K562 (cell line): ENCODE measurements at regions not wholly inside any gene's neighbourhood (a gene's known extent, or its start where the extent isn't known, plus 50 kb on each side); places are given as distances from the start of the nearest gene placed in this dataset.

ENCODE experiments used
- ATAC-seq: fragments of 200-7000 bp; cut with Tn5 transposase; 3 replicates; pipeline ENCODE4 v1.9.1; 2020; ENCODE audit warnings: moderate library complexity
- BruUV-seq: library from RNA; stranded (reverse); fragments of 400-500 nt; replicated peaks from 2 replicates; lab custom pipeline; 2021; lab: Mats Ljungman, UMichigan
- CTCF ChIA-PET: fragments of 300-600 bp; formaldehyde crosslinking; extraction: SDS; loops from one replicate; lab custom pipeline; 2021; ENCODE audit warnings: low intra/inter-chr PET ratio; lab: Yijun Ruan, JAX
- POLR2A ChIA-PET: fragments of 300-600, 350-650 bp; sonication (Branson Sonifier 250); formaldehyde crosslinking; extraction: SDS; loops from one replicate; lab custom pipeline; 2021; ENCODE audit warnings: antibody characterized with exemption, inconsistent platforms; lab: Yijun Ruan, JAX
- DNase-seq, 4 experiments: peaks; one replicate each; pipeline versions ENCODE4 v3.0.0 to v3.0.0-alpha.2; 2011 to 2018; ENCODE audit warnings: low spot score in 3 of 4, mixed read lengths in 3 of 4; ENCODE audit errors: extremely low read depth in 1 of 4
- FAIRE-seq: peaks from 2 replicates; lab custom pipeline; 2011; peaks lifted over from hg19 to GRCh38; lab: Jason Lieb, UNC
- H2AFZ ChIP-seq: 2 replicates; pipeline ENCODE4 v1.6.0; 2011; ENCODE audit warnings: low read depth, low read length, control low read depth, inconsistent platforms
- H3K27ac ChIP-seq: fragments of 200-600 bp; 3 replicates; pipeline ENCODE4 v1.8.0; 2011; ENCODE audit warnings: low read depth, mild to moderate bottlenecking, control low read depth, inconsistent platforms, low read length, moderate library complexity, mixed read lengths; ENCODE audit errors: extremely low read depth
- H3K27me3 ChIP-seq, 2 experiments: fragments of 300-600 bp in 1 of 2; 2 replicates in 1 of 2; 3 replicates in 1 of 2; pipeline versions ENCODE4 v1.6.0 to v1.8.0; 2011; ENCODE audit warnings: inconsistent platforms in 2 of 2, low read length in 2 of 2, mild to moderate bottlenecking in 1 of 2, mixed read lengths in 1 of 2, moderate library complexity in 1 of 2; ENCODE audit not compliant: control insufficient read depth in 2 of 2, insufficient read depth in 2 of 2
- H3K36me3 ChIP-seq: fragments of 300-600 bp; 3 replicates; pipeline ENCODE4 v1.8.0; 2011; ENCODE audit warnings: mild to moderate bottlenecking, low read length, inconsistent platforms; ENCODE audit not compliant: control insufficient read depth, insufficient read depth
- H3K4me1 ChIP-seq, 2 experiments: fragments of 200-600 bp in 1 of 2; replicated peaks in 1 of 2; 2 replicates in 1 of 2; 3 replicates in 1 of 2; pipeline versions ENCODE4 v1.5.1 to v1.8.0; 2011; ENCODE audit warnings: inconsistent platforms in 2 of 2, low read length in 2 of 2, mild to moderate bottlenecking in 1 of 2, mixed read lengths in 1 of 2, moderate library complexity in 1 of 2; ENCODE audit not compliant: control insufficient read depth in 2 of 2, insufficient read depth in 2 of 2
- H3K4me2 ChIP-seq: 2 replicates; pipeline ENCODE4 v1.6.1; 2011; ENCODE audit warnings: low read length, control low read depth, inconsistent platforms, mixed read lengths; ENCODE audit not compliant: insufficient read depth
- H3K4me3 ChIP-seq: fragments of 200-600 bp; sonication (generic), shearing (Covaris generic); 2 replicates; pipeline ENCODE4 v1.5.1; 2016; ENCODE audit warnings: control low read depth, inconsistent platforms
- H3K79me2 ChIP-seq: fragments of 200-600 bp; 3 replicates; pipeline ENCODE4 v1.8.0; 2011; ENCODE audit warnings: low read length, inconsistent platforms; ENCODE audit not compliant: control insufficient read depth, insufficient read depth
- H3K9ac ChIP-seq, 2 experiments: 2 replicates each; pipeline versions ENCODE4 v1.6.0 to v1.6.1; 2011; ENCODE audit warnings: low read depth in 2 of 2, low read length in 2 of 2, control low read depth in 1 of 2, inconsistent platforms in 1 of 2, mild to moderate bottlenecking in 1 of 2, mixed read lengths in 1 of 2; ENCODE audit not compliant: insufficient read depth in 1 of 2
- H3K9me1 ChIP-seq: one replicate; pipeline ENCODE4 v1.6.0; 2011; ENCODE audit warnings: inconsistent platforms, mild to moderate bottlenecking, low read length, moderate library complexity; ENCODE audit not compliant: control insufficient read depth, insufficient read depth
- H3K9me3 ChIP-seq: replicated peaks from 2 replicates; pipeline ENCODE4 v1.5.1; 2011; ENCODE audit warnings: low read depth, low read length, inconsistent platforms; ENCODE audit not compliant: control insufficient read depth, insufficient read depth
- H4K20me1 ChIP-seq: replicated peaks from 2 replicates; pipeline ENCODE4 v1.6.1; 2011; ENCODE audit warnings: low read length, inconsistent platforms, mixed read lengths; ENCODE audit not compliant: control insufficient read depth, insufficient read depth
- BRD9 ChIP-seq: fragments of 450-650 bp; IDR thresholded peaks from 2 replicates; pipeline ENCODE4 v1.6.1; 2018; ENCODE audit warnings: low read depth; ENCODE audit not compliant: partially characterized antibody
- CHD7 ChIP-seq: fragments of 200-600 bp; sonication (generic); IDR thresholded peaks from one replicate; pipeline ENCODE4 v1.6.1; 2012; ENCODE audit warnings: mild to moderate bottlenecking, low read depth, low read length, inconsistent platforms
- PHF21A ChIP-seq: fragments of 450-650 bp; IDR thresholded peaks from 2 replicates; pipeline ENCODE4 v1.6.1; 2017; ENCODE audit warnings: low read depth, borderline replicate concordance
- SOX6 ChIP-seq: fragments of 450-650 bp; IDR thresholded peaks from 2 replicates; pipeline ENCODE4 v1.6.1; 2014; ENCODE audit warnings: mild to moderate bottlenecking
- ZNF316 ChIP-seq: fragments of 450-650 bp; IDR thresholded peaks from 2 replicates; pipeline ENCODE4 v1.6.1; 2016
- ZNF609 ChIP-seq: sonication (generic); formaldehyde crosslinking; IDR thresholded peaks from 2 replicates; pipeline ENCODE4 v1.8.1; 2023; ENCODE audit warnings: missing genetic modification reagents, mild to moderate bottlenecking, borderline replicate concordance
- ZNF780A ChIP-seq: fragments of 250-450 bp; sonication (Bioruptor Pico); IDR thresholded peaks from 2 replicates; pipeline ENCODE4 v1.5.0; 2021; ENCODE audit warnings: mild to moderate bottlenecking
- in situ Hi-C: fragments of 300-500 bp; cut with MboI; formaldehyde crosslinking; loops from 4 replicates; pipeline ENCODE4 v1.15.0; 2018; ENCODE audit warnings: inconsistent platforms, mixed read lengths
- intact Hi-C: fragments of 100-400 bp; cut with micrococcal nuclease; formaldehyde crosslinking; loops from 2 replicates; pipeline ENCODE4 v1.14.2; 2022

DNA sequence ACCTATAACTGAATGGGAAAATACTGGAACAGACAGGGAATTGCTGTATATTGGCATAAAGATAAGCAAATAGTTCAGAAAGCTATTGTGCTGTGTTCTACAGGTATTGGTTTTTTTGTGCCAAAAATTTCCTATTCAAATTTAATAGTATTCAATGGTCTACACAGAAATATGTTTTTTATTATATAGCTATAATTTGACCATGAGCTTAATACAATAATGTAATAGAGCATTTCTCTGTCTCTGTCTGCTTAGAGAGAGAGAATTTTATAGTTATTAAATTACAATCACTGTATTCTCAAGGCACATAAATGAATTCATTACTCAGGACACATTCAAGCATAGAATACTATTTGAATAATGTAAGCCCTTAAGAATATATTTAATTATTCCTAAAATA lies 62.3 kb upstream of the FZD8 start:
- intact Hi-C loops, result loop anchor here (10.0 kb wide), 1 partner anchor 60 kb away; no protein-coding TSS in a partner anchor
- FAIRE-seq, result no peak
- TF ChIP-seq SOX6 (no peak), ZNF609 (CRISPR knock-in tag) (no peak), BRD9 (no peak), ZNF316 (no peak), CHD7 (no peak), ZNF780A (CRISPR knock-in tag) (no peak), PHF21A (no peak)

More for the DNA sequence above, 62.3 kb upstream of the FZD8 start:
- H3K27me3 ChIP-seq, result peaks cover 0 to 9% of the 10 kb centered on the region in 2 experiments; a peak in 1 of 5 replicates
- ChIA-PET POLR2A (no interaction called here), CTCF (no interaction called here)
- H4K20me1 ChIP-seq, result no peaks in the 10 kb centered on the region
- no peaks in the 10 kb centered on the region for H3K9me3 ChIP-seq
- in situ Hi-C loops, result no loop called here
- H3K9me1 ChIP-seq, result no peaks in the 10 kb centered on the region
- H3K4me2 ChIP-seq, result no peak overlapping the region
- H2AFZ ChIP-seq, result no peak overlapping the region
- H3K27ac ChIP-seq, result no peak overlapping the region
- H3K4me3 ChIP-seq, result no peak overlapping the region
- no peaks in the 10 kb centered on the region for H3K36me3 ChIP-seq
- no peak for DNase-seq
- BruUV-seq, result no TSS peak
- H3K79me2 ChIP-seq, result no peaks in the 10 kb centered on the region
- no peak overlapping the region for H3K9ac ChIP-seq
- no peaks in the 10 kb centered on the region for H3K4me1 ChIP-seq
- no peak for ATAC-seq
